NCI-H1417 (cell line): ENCODE measurements at regions not wholly inside any gene's neighbourhood (a gene's known extent, or its start where the extent isn't known, plus 50 kb on each side); places are given as distances from the start of the nearest gene placed in this dataset.

Experiments used
- DNase-seq, 3 experiments: peaks; one replicate each; lab custom pipeline; 2025; lab: John Stamatoyannopoulos, UW

GRCh38 chr9:134585746-134586706 lies 55.6 kb upstream of the COL5A1 start:
- no peak for DNase-seq

- no peak for DNase-seq
Observed at GRCh38 chr9:134589748-134590147, 51.9 kb upstream of the COL5A1 start.

GRCh38 chr9:134590240-134591081 lies 51.1 kb upstream of the COL5A1 start:
- DNase-seq, result no peak

GRCh38 chr9:134591082-134591571 lies 50.5 kb upstream of the COL5A1 start:
- no peak for DNase-seq

GRCh38 chr9:134591573-134591981 lies 50.0 kb upstream of the COL5A1 start:
- no peak for DNase-seq
